Hepatocyte (in vitro differentiated cells): ENCODE measurements at regions not wholly inside any gene's neighbourhood (a gene's known extent, or its start where the extent isn't known, plus 50 kb on each side); places are given as distances from the start of the nearest gene placed in this dataset.

Source experiments
- DNase-seq: peaks from one replicate; pipeline ENCODE4 v3.0.0-alpha.2; 2016; ENCODE audit warnings: low spot score
- H2AFZ ChIP-seq: fragments of 200-600 bp; sonication (generic); 2 replicates; pipeline ENCODE4 v1.6.0; 2016; ENCODE audit warnings: antibody characterized with exemption, mild to moderate bottlenecking
- H3K27ac ChIP-seq: fragments of 200-600 bp; sonication (generic); 2 replicates; pipeline ENCODE4 v1.5.1; 2016; ENCODE audit warnings: mild to moderate bottlenecking
- H3K27me3 ChIP-seq: fragments of 200-600 bp; sonication (generic); 2 replicates; pipeline ENCODE4 v1.6.1; 2016
- H3K36me3 ChIP-seq: fragments of 200-600 bp; sonication (generic); replicated peaks from 2 replicates; pipeline ENCODE4 v1.5.1; 2016; ENCODE audit warnings: low read depth; ENCODE audit not compliant: insufficient read depth
- H3K4me1 ChIP-seq: fragments of 200-600 bp; sonication (generic); 2 replicates; pipeline ENCODE4 v1.5.1; 2016; ENCODE audit warnings: mild to moderate bottlenecking, moderate library complexity; ENCODE audit not compliant: insufficient read depth
- H3K4me2 ChIP-seq: fragments of 200-600 bp; sonication (generic); 2 replicates; pipeline ENCODE4 v1.6.0; 2016
- H3K4me3 ChIP-seq: fragments of 200-600 bp; sonication (generic); 2 replicates; pipeline ENCODE4 v1.5.1; 2016; ENCODE audit warnings: mild to moderate bottlenecking
- H3K79me2 ChIP-seq: fragments of 200-600 bp; sonication (generic); 2 replicates; pipeline ENCODE4 v1.6.0; 2017; ENCODE audit warnings: mild to moderate bottlenecking
- H3K9me2 ChIP-seq: fragments of 200-600 bp; sonication (generic); replicated peaks from 2 replicates; pipeline ENCODE4 v1.6.0; 2017; ENCODE audit warnings: mild to moderate bottlenecking; ENCODE audit not compliant: insufficient read depth
- H3K9me3 ChIP-seq: fragments of 200-600 bp; sonication (generic); 2 replicates; pipeline ENCODE4 v1.5.1; 2016; ENCODE audit warnings: low read depth, mild to moderate bottlenecking
- H4K20me1 ChIP-seq: fragments of 200-600 bp; sonication (generic); 2 replicates; pipeline ENCODE4 v1.6.0; 2016; ENCODE audit warnings: mild to moderate bottlenecking; ENCODE audit not compliant: insufficient read depth, poor library complexity, severe bottlenecking
- EZH2 ChIP-seq: fragments of 200-600 bp; sonication (generic); IDR thresholded peaks from 2 replicates; pipeline ENCODE4 v1.6.1; 2016; ENCODE audit warnings: antibody characterized with exemption, mild to moderate bottlenecking, borderline replicate concordance
- EZH2phosphoT487 ChIP-seq: fragments of 200-600 bp; sonication (generic); IDR thresholded peaks from one replicate; pipeline ENCODE4 v1.6.1; 2018; ENCODE audit warnings: antibody characterized with exemption, mild to moderate bottlenecking, low read depth, moderate library complexity; ENCODE audit not compliant: unreplicated experiment, severe bottlenecking
- WGBS: methylation state at CpG from one replicate; pipeline ENCODE4 v1.1.6; 2016; ENCODE audit warnings: low lambda C conversion rate; ENCODE audit errors: missing lambda C conversion rate; 5-methylcytosine and 5-hydroxymethylcytosine counted together
- TF ChIP-seq, protein P1 (sequence below): fragments of 200-600 bp; sonication (generic); IDR thresholded peaks from 2 replicates; pipeline ENCODE4 v1.5.1; 2016; ENCODE audit warnings: antibody characterized with exemption, mild to moderate bottlenecking; ENCODE audit not compliant: poor library complexity

DNA sequence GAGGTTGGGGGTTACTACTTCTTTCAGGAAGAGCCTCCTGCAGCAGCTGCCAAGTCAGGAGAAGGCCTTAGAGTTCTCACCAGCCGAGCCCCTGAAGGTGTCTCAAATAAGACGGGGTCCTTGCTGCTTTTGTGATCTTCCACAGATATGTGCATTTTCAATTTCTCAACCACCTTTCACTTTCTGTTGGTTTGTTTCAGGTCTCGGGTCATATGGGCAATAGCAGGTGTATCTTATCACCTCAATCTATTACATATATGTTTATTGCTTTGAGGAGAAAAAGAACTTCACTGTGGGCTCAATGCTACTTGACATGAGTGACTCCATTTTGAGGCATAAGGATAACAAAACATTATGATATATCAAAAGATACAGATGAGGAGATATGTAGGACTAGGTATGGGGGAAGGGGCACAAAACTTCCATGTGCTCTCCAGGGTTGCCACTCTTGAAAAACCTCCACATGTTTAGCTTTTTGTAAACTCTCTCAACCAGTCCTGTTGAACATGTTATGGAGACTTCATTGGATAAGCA is 1171.4 kb upstream of the ADGRL2 start:
- Histone ChIP-seq H3K4me1 (no peaks in the 10 kb centered on the region), H4K20me1 (no peaks in the 10 kb centered on the region)

GRCh38 chr1:80624682-80625081 is 1176.1 kb upstream of the ADGRL2 start:
- Histone ChIP-seq H3K36me3 (no peaks in the 10 kb centered on the region), H3K27me3 (no peaks in the 10 kb centered on the region), H3K9me3 (no peaks in the 10 kb centered on the region), H3K79me2 (no peaks in the 10 kb centered on the region), H3K4me1 (no peaks in the 10 kb centered on the region), H2AFZ (no peak overlapping the region), H4K20me1 (no peaks in the 10 kb centered on the region), H3K9me2 (no peaks in the 10 kb centered on the region), H3K27ac (no peak overlapping the region), H3K4me2 (no peak overlapping the region), H3K4me3 (no peak overlapping the region)
- no peak for DNase-seq
- WGBS, result 71% methylated on average over 4 of the region's 4 CpGs
- no peak for TF ChIP-seq EZH2
- TF ChIP-seq, protein P1, sequence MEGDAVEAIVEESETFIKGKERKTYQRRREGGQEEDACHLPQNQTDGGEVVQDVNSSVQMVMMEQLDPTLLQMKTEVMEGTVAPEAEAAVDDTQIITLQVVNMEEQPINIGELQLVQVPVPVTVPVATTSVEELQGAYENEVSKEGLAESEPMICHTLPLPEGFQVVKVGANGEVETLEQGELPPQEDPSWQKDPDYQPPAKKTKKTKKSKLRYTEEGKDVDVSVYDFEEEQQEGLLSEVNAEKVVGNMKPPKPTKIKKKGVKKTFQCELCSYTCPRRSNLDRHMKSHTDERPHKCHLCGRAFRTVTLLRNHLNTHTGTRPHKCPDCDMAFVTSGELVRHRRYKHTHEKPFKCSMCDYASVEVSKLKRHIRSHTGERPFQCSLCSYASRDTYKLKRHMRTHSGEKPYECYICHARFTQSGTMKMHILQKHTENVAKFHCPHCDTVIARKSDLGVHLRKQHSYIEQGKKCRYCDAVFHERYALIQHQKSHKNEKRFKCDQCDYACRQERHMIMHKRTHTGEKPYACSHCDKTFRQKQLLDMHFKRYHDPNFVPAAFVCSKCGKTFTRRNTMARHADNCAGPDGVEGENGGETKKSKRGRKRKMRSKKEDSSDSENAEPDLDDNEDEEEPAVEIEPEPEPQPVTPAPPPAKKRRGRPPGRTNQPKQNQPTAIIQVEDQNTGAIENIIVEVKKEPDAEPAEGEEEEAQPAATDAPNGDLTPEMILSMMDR, result no peak
- no peak for TF ChIP-seq EZH2phosphoT487

More for the DNA sequence above, 1171.4 kb upstream of the ADGRL2 start:
- Histone ChIP-seq H3K9me3 (no peaks in the 10 kb centered on the region), H3K9me2 (no peaks in the 10 kb centered on the region), H3K4me3 (no peak overlapping the region), H3K27me3 (no peaks in the 10 kb centered on the region), H2AFZ (no peak overlapping the region), H3K36me3 (no peaks in the 10 kb centered on the region), H3K27ac (no peak overlapping the region), H3K4me2 (no peak overlapping the region), H3K79me2 (no peaks in the 10 kb centered on the region)
- TF ChIP-seq EZH2 (no peak), EZH2phosphoT487 (no peak)
- TF ChIP-seq, protein P1, result no peak
- DNase-seq, result no peak
- WGBS, result 95% methylated on average over 3 of the region's 3 CpGs

DNA sequence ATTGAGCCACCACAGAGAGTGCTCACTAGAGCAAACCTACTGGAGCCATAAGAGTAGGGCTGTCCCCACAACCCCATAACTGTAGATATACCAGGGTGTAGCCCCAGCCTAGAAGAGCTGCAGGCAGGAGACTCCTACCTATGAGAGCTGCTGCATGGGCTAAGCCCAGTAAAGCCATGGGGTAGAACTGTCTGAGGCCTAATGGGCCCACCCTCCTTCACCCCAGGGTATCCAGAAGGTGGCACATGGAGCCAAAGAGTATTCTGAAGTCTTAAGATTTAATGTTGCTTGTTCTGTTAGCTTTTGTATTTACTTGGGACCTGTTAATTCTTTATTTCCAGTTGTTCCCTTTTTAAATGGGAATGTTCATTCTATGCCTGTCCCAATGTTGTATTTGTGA is 1193.7 kb upstream of the ADGRL2 start:
- no peaks in the 10 kb centered on the region for H3K9me2 ChIP-seq
- H3K79me2 ChIP-seq, result no peaks in the 10 kb centered on the region
- H3K36me3 ChIP-seq, result no peaks in the 10 kb centered on the region
- DNase-seq, result no peak
- no peak overlapping the region for H3K4me2 ChIP-seq
- no peaks in the 10 kb centered on the region for H3K9me3 ChIP-seq
- no peaks in the 10 kb centered on the region for H4K20me1 ChIP-seq
- H2AFZ ChIP-seq, result no peak overlapping the region
- no peak overlapping the region for H3K27ac ChIP-seq
- no peaks in the 10 kb centered on the region for H3K4me1 ChIP-seq
- TF ChIP-seq, protein P1, result no peak
- TF ChIP-seq EZH2phosphoT487, result no peak
- no peak for TF ChIP-seq EZH2
- H3K27me3 ChIP-seq, result no peaks in the 10 kb centered on the region
- no peak overlapping the region for H3K4me3 ChIP-seq

DNA sequence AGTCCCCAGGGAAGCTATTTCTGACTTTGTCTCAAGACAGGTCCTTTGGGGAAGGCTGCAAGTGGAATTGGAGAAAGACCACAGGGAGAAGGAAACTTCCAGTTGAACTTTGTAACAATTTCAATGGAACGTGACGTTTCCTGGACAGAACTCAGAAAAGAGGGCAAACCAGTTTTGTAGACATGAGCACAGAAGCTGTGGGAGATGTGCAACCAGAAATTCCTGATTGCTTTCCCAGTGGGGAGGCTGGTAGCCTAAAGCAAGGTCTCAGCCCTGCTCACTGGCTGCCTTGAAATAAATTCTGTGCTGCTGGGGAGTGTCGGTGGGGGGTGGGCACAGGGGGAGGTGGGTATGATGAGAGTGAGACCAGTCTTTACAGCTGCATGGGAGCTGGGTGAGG is 1206.7 kb upstream of the ADGRL2 start:
- Histone ChIP-seq H3K79me2 (no peaks in the 10 kb centered on the region), H3K27ac (no peak overlapping the region), H3K27me3 (no peaks in the 10 kb centered on the region), H3K9me3 (peaks cover 9% of the 10 kb centered on the region), H3K9me2 (no peaks in the 10 kb centered on the region), H3K4me1 (no peaks in the 10 kb centered on the region), H3K4me2 (no peak overlapping the region), H2AFZ (no peak overlapping the region), H3K36me3 (no peaks in the 10 kb centered on the region), H4K20me1 (no peaks in the 10 kb centered on the region), H3K4me3 (no peak overlapping the region)
- no peak for TF ChIP-seq EZH2phosphoT487
- no peak for TF ChIP-seq EZH2
- TF ChIP-seq, protein P1, result no peak
- DNase-seq, result peak; percentile 14
- WGBS, result 76% methylated on average over 3 of the region's 3 CpGs
